NCI-H146 treated with DMSO at 0.1 percent for 48 hours (cell line): ENCODE measurements at regions not wholly inside any gene's neighbourhood (a gene's known extent, or its start where the extent isn't known, plus 50 kb on each side); places are given as distances from the start of the nearest gene placed in this dataset.

Source experiments
- DNase-seq: peaks from one replicate; lab custom pipeline; 2025; ENCODE audit not compliant: unreplicated experiment; lab: John Stamatoyannopoulos, UW

DNA sequence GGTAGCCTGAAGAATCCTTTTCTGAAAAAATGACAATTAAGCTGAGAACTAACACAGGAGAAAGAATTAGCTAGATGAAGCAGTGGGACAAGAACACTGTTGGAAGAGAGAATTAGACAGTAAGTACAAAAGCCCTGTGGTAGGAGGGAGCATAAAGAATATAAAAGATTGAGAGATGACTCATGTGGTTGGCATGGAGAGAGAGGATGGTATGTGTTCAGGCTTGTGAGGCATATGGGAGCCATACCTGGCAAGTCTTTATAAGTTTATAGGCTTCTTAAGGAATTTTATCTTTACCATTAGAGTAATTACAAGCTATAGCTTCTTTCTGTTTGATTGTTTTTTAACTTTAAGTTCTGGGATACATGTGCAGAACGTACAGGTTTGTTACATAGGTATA lies 325.0 kb downstream of the ARL6IP6 start:
- DNase-seq: no peak

DNA sequence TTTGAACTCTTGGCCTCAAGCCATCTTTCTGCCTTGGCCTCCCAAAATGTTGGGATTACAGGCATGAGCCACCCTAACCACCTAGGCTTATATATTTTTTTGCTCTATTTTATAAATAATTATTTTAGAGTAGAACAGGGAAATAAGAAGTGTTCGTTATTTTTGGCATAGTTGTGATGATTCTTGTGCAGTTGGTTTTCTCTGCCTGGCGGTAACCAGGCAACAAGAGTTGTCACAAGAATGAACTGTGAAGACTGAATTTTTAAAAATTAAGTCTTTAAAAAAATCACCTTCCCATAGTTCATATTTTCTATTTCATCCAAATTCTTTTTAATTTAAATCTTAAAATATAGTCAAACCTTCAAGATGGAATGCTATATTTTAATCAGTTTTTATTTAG lies 310.2 kb downstream of the ARL6IP6 start:
- no peak for DNase-seq

DNA sequence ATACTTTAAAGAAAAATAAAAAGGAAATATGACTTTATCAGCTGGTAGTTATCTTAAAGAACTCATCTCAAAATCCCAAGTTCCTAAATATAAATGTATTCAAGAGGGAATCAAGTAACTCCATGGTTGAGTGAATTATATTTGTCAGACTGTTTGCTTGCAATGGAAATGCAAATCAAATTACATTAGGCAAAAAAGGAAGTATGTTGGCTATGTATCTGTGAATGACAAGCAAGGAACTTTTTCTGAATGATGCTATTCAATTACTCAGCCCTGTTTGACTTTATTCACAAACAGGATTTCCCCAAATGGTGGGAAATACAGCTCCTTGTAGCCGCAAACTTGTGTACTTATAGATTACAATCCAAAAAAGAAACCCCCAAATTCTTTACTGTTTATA lies 309.1 kb downstream of the ARL6IP6 start:
- DNase-seq: no peak

GRCh38 chr2:153020201-153020600 lies 301.8 kb downstream of the ARL6IP6 start:
- DNase-seq: no peak

GRCh38 chr2:153005071-153005730 lies 286.8 kb downstream of the ARL6IP6 start:
- no peak for DNase-seq

- no peak for DNase-seq
Measured at GRCh38 chr2:153004627-153005026, 286.2 kb downstream of the ARL6IP6 start.

DNA sequence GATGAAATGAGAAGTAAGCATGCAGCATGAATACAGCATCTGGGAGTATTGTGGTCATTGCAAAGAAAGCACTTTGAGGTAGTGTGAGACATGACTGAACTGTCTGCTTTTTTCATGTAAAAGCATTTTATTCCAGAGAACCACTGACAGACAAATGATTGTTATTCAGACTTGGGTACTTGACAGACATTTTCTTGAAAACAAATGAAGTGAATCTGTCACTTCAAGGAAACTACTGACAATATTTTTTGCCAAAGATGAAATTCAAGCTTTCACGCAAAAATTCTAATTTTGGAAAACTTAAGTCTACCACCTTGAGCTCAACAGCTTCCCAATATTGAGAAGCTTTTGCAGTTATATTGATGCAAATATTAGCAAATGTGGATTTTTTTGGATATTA lies 255.7 kb downstream of the ARL6IP6 start:
- no peak for DNase-seq

GRCh38 chr2:152971685-152972084 lies 253.3 kb downstream of the ARL6IP6 start:
- DNase-seq: no peak

GRCh38 chr2:152962446-152962845 lies 244.0 kb downstream of the ARL6IP6 start:
- no peak for DNase-seq

DNA sequence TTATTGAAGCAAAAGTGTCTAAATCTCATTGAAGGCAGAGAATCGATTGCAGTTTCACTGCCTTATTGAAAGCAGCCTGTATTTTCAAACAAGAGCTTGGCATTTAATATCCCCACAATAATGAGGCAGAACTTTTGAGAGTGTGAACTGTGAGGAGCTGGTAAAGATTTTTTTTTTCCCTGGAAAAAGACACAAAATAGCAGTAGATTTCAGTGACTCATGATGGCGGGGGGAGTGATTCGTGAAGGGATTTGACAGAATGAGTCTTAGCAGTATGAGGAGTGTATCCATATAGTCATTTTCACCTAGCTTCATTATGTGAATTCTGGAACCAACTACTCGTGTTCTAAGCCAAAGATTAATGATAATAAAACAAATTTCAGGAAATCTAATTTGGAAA lies 242.9 kb downstream of the ARL6IP6 start:
- no peak for DNase-seq

DNA sequence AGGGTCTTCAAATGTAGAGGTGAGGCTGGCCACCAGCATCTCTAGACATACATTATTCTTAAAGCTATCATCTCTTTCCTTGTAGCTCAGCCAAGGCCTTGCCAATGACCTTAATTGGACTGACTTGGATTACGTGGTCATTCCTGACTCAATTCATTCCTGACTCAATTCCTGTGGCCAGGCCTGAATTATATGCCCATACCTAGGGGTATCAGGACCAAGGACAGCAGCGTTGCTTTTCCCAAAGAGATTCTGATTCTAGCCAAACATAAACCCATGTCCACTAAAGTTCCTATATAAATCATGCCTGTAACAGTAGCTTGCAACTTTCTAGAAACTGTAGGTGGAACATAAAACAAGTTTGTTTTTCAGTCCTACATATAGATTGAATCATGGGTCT lies 231.7 kb downstream of the ARL6IP6 start:
- no peak for DNase-seq

GRCh38 chr2:152944099-152944498 lies 225.7 kb downstream of the ARL6IP6 start:
- DNase-seq: no peak

DNA sequence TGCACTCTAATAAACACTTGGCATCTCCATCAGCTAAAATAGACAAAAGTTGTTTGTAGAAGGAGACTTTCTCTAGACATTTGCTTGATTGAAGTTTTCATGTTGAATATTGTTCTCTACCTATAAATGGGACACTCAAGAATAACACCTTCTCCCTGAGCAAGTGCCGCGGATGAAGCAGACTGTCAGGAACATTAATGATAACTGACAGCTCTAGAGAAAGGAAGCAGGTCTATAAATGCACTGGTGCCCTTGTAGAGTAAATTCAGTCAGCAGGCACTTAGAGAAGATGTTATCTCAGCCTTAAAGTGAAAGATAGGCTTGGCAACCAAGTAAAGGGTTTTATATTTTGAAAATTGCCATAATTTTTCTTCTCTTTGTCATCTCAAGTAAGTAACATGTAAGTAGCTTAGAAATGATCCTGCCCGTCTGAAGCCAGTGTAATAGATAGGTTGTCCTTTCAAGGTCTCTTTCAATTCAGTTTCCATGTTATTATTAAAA lies 224.6 kb downstream of the ARL6IP6 start:
- no peak for DNase-seq

GRCh38 chr2:152930501-152930900 lies 212.1 kb downstream of the ARL6IP6 start:
- DNase-seq: no peak

- DNase-seq: no peak
Measured at GRCh38 chr2:152929628-152930027, 211.2 kb downstream of the ARL6IP6 start.

DNA sequence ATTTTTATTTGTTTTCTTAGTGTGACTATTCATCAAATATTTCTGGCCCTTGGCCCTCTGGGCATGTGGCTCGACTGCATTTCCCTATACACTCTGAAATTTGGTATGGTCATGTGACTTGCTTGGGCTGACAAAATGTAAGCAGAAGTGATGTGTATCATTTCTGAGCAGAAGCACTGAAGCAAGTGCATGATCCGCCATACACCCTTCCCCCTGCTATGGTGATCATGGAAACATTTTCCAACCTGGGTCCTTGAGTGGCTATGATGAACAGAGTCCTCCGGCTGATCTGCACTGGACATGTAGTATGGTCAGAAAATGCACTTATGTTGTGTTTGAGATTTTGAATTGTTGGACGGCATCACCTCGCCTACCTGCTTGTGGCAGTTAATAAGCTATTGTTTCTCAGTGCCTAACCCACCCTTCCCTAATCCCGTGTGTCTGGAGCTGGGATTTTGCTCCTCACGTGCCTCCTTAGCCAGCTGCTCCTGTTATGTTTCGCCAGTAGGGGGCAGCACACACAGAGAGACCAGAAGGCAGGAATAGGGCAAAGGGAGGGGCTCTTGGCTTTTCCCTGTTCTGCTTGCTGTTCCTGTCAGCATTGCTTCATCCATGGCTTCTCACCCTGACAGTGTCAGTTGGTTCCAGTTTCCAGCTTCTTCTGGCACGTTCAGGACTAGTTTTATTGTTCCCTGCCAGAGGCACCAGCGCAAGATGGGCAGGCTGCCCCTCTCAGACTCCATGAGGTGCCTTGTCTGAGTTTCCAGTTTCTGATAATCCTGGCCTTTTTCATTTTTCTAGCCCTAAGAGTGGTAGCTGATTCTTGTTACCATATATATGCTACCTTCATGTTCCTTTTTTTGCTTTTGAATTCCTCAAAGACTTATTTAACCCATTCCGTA lies 207.4 kb downstream of the ARL6IP6 start:
- DNase-seq: peak; percentile 19

DNA sequence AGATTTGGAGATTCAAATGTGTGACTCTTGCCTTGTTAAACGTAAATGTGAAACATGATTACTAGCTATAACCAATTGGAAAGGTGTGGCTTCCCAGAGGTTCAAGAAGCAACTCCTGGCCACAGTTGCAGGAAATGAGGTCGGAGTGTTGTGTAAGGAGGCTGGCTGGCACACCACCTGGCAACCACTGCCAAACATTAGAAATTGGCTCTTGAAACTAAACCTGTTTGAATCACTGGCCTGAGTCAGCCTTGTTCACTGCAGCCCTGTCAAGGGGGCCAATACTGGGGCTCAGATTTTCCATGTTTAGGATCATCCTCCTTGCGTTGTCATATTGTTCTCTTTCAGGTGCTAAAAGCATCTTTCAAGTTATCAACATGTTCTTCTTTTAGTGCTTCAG lies 206.3 kb downstream of the ARL6IP6 start:
- DNase-seq: no peak

DNA sequence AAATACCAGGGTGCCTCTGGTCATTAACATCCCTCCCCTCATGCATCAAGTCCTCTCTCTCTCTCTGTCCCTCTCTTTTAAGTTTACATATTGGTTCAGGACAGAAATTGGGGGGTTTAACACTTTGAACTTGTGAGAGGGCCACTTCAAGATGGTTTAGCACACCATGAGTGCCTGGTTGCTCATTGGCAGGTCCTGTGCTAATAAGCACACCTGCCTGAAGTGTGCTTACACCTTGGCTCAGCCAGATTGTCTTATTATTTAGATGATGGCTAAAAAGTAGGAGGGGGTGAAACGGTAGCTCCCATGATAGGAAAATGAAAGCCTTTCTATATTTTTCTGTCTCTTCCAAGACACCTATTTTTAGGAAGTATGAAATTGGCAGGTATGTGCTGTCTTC lies 205.8 kb downstream of the ARL6IP6 start:
- DNase-seq: no peak

GRCh38 chr2:152920846-152921245 lies 202.4 kb downstream of the ARL6IP6 start:
- DNase-seq: no peak

DNA sequence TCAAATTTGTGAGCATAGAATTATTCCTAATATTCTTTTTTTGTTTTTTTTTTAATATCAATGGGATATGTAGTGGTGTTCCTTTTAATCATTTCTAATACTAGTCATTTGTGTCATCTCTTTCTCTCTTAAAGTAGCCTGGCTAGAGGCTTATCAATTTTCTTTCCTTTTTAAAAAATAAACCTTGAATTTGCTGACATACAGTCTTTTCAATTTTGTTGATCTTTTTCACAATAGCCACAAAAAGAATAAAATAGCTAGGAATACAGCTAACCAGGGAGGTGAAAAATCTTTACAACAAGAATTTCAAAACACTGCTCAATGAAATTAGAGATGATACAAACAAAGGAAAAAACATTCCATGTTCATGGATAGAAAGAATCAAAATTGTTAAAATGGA lies 192.6 kb downstream of the ARL6IP6 start:
- no peak for DNase-seq

GRCh38 chr2:152907046-152907445 lies 188.6 kb downstream of the ARL6IP6 start:
- DNase-seq: no peak

GRCh38 chr2:152894051-152894450 lies 175.6 kb downstream of the ARL6IP6 start:
- DNase-seq: no peak
